GM18870 (cell line): ENCODE measurements at regions not wholly inside any gene's neighbourhood (a gene's known extent, or its start where the extent isn't known, plus 50 kb on each side); places are given as distances from the start of the nearest gene placed in this dataset.
"Not testable (repeated sequence)": the region's sequence is repeated elsewhere in the genome, so short reads cannot be mapped to it uniquely, and the experiment has no call there.

Experiments
- ATAC-seq: cut with Tn5 transposase; IDR thresholded peaks from one replicate; pipeline ENCODE4 v1.9.1; 2021; ENCODE audit warnings: moderate library complexity; ENCODE audit not compliant: unreplicated experiment

DNA sequence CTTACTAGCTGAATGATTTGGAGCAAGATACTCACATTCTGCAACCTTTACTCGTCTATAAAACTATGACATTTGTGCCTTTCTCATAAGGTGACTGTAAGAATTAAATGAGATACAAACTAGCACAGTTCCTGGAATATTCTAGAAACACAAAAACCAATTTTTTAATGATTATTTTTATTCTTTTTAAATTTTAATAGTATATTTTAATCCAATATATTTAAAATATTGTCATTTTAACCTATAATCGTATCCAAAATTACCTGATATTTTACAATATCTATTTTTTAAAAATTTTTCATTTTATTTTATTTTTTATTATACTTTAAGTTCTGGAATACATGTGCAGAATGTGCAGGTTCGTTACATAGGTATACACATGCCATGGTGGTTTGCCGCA lies 238.1 kb downstream of the OLFM4 start:
- no peak for ATAC-seq

DNA sequence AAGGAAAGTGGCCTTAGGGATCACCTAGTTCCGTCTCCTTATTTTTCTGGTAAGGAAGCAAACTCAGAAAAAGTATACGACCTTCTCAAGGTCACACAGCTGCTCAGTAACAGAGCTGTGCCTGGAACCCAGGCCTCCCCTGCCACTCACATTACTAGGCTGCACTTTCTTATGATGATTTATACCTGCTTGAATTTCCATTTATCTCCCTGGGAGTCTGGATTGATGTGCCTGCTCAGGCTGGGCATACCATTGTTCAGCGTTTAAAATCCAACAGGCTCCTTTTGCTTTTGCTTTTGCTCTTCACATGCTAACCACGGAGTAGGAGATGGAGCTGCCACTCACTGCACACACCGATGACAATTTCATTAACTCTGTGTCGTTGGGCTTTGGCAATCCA lies 241.0 kb downstream of the OLFM4 start:
- no peak for ATAC-seq

DNA sequence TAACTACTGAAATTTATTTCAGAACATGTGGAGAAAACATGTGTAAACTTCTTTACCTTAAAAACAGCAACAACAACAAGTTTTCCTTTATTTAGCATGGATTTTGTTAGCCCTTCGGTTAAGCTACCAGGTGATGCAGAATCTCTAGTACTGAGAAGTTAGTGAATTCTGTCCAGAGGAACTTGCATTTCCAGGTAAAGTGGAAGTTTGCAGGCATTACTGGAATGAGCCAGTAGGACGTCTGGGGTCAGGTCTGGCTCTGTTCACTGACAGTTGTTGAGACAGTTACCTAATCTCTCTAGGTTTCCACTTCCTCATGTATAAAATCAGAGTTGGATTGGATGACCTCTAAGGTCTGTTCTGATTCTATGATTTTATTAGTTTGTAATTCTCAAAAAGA lies 244.3 kb downstream of the OLFM4 start:
- no peak for ATAC-seq

DNA sequence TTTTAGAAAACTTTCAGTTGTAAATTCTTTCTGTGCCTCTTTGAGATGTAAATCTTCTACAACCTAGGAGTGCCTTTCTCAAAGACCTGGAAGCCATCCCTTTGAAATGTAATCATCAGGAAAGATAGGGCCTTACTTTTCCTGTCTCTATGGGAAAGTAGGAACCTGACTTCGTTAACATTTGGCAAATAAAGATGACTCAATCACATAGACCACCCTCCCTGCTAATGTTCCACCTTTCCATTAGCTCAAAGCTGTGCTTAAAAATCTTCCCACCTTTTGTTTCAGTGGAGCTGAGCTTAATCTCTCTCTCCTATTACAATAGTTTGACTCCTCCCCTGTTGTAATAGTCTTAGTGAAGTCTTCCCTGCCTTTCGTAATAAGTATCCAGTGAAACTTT lies 247.7 kb downstream of the OLFM4 start:
- no peak for ATAC-seq

- ATAC-seq, result no peak
Observed at GRCh38 chr13:53281677-53282076, 253.1 kb downstream of the OLFM4 start.

DNA sequence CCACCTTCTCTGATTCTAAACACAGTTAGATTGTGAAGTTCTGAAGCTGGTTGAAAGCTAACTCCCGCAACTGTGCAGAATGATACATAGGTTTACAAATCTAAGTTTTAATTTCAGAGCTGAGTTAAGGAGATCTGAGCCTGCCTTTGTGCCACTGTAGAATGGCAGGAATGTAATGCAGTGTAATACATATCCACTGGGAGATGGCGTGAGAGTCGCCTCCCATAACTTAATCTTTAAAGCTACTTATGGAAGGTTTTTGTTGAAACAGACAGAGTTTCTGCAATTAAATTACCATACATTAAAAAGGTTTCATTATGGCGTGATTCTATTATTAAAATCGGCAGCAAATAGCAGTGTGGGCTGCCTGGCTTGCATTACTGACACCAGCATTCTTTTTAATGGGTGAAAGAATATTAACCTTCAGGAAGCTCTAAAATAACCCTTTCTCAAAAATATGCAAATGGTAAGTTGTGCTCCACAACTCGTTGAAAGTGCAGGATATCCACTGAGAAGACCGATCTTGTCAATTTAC lies 257.4 kb downstream of the OLFM4 start:
- no peak for ATAC-seq

- no peak for ATAC-seq
Observed at GRCh38 chr13:53298396-53298795, 269.8 kb downstream of the OLFM4 start.

- no peak for ATAC-seq
Observed at GRCh38 chr13:53301449-53301848, 272.8 kb downstream of the OLFM4 start.

- not testable (repeated sequence) for ATAC-seq
Observed at GRCh38 chr13:53305419-53305818, 276.8 kb downstream of the OLFM4 start.

DNA sequence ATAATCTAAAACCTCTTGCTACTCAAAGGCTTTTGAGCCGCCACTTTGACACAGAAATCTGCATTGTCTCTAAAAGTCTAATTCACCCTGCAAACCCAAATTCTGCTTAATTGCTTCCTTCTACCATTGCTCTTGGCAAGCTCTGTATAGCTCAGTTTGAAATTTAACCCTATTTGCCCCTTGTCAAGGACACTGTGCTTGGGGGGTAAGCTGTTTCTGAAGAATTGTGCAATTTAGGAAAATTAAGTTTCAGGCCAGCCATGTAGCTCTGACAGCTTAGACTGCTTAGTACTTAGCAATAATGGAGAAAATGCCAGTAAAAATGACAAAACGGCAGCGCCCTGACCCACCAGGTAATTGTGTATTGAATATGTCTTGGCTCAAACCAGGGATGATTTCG lies 282.2 kb downstream of the OLFM4 start:
- no peak for ATAC-seq

GRCh38 chr13:53311561-53311960 lies 282.9 kb downstream of the OLFM4 start:
- no peak for ATAC-seq

DNA sequence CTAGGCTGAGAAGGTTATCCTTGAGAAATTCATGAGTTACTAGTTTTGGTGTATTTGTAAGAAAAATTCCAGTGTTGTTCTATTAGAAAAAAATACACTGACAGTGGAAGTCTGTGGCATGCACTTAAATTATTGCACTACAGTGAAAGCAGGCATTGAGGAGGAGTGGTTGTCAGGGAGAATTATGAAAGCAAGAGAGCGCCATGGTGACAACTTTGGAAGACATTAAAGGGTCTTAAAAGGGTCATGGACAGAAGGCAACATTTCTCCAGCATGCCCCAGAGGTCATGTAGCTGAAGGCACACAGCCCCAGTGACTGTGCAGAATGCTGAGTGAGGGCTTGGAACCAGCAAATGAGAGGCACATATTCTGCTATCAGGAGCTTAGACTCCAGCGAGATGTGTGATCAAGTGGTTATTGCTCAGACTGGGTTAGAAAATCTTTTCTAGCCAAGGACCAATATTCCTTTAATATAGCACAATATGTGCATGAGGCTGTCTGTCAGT lies 292.7 kb downstream of the OLFM4 start:
- ATAC-seq, result no peak

DNA sequence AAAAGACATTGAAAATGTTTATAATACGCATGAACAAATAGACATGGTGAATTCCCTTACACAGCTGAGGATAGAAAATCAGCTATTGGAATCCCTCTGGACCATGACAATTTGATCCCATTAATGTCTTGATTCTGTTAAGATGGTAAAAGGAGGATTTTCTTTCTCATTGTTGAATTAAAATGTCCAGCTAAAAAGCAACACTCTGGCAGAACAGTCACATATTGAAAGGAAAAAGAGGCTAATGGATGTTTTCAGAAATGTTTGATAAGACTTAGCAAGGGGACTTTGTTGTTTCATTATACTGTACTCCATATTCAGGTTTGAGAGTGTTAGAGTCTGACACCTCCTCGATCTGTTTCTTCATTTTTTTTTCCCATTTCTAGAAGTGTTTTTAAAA lies 296.0 kb downstream of the OLFM4 start:
- ATAC-seq, result no peak

GRCh38 chr13:53326716-53327115 lies 298.1 kb downstream of the OLFM4 start:
- ATAC-seq, result no peak

- ATAC-seq, result no peak
Observed at GRCh38 chr13:53327680-53328315, 299.2 kb downstream of the OLFM4 start.

DNA sequence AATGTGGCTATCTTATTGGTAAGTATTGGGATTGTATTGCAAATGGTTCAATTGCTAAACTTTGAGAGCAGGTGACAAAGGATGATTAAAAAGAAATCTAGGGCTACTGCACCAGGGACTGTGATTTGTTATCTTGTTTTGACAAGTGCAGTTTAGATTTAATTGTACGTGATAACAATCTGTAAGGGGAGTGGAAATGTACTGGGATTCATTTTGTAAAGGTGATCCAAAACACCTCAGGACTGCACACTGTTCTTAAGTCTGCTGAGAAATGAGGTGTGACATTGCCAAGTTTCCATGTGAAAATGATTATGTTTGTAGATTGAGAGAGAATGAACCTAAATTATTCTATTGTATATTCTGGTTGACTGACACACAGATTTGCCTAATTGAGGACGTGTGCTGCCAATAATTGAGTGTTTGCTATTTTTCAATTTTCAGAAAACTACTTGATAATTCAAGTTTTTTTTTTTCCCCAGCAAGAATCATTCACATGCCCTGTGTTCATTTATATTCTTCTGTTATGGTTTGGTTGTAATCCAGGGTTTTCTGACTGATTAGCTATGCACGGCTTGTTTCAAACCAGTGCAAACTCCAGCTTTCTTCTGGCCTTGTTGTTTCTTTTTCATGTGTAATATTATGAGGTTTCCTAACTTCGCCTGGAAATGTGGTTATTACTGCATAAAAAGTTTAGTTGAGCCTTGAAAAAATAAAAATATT lies 308.0 kb downstream of the OLFM4 start:
- no peak for ATAC-seq

GRCh38 chr13:53338760-53339159 lies 310.1 kb downstream of the OLFM4 start:
- no peak for ATAC-seq

- no peak for ATAC-seq
Observed at GRCh38 chr13:53340505-53341143, 312.0 kb downstream of the OLFM4 start.

DNA sequence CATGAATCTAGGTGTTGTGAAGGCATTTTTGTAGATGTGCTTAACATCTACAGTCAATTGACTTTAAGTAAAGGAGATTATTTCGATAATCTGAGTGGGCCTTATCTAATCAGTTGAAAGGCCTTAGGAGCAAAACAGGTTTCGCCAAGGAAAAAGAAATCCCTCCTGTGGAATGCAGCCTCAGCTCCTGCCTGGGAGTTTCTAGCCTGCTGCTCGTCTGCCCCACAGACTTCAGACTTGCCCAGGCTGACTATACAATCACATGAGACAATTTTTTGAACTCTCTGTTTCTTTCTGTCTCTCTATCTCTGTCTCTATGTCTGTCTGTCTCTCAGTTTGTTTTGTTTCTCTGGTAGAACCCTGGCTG lies 312.5 kb downstream of the OLFM4 start:
- no peak for ATAC-seq

GRCh38 chr13:53342623-53343360 lies 314.2 kb downstream of the OLFM4 start:
- no peak for ATAC-seq

- ATAC-seq, result no peak
Observed at GRCh38 chr13:53343361-53343744, 314.7 kb downstream of the OLFM4 start.
